ENCODE measurements at regions not wholly inside any gene's neighbourhood (a gene's known extent, or its start where the extent isn't known, plus 50 kb on each side); places are given as distances from the start of the nearest gene placed in this dataset.
A peak's percentile ranks its signal among the peaks of the same experiment; 100 is the strongest.
"Not testable (repeated sequence)": the region's sequence is repeated elsewhere in the genome, so short reads cannot be mapped to it uniquely, and the experiment has no call there.

GRCh38 chr3:144843099-144843498, 871.5 kb downstream of the DIPK2A start:
- Histone ChIP-seq H3K36me3 (replicated peaks in 1 of 2; ENCODE audit: control insufficient read depth in 1 of 2, insufficient read depth in 2 of 2, low read length in 2 of 2) (no peaks in the 10 kb centered on the region), H3K27me3 (ENCODE audit: control insufficient read depth in 2 of 2, insufficient read depth in 2 of 2, low read length in 2 of 2) (no peaks in the 10 kb centered on the region), H3K4me1 (ENCODE audit: control insufficient read depth in 1 of 2, insufficient read depth in 2 of 2, low read length in 2 of 2) (no peaks in the 10 kb centered on the region), H4K20me1 (ENCODE audit: insufficient read depth, low read length) (no peaks in the 10 kb centered on the region), H3K27ac (ENCODE audit: low read depth in 1 of 2, low read length in 2 of 2) (no peak overlapping the region), H3K79me2 (ENCODE audit: insufficient read depth, low read length) (no peaks in the 10 kb centered on the region), H3K4me2 (replicated peaks; ENCODE audit: extremely low read depth, low read length, poor library complexity, severe bottlenecking) (no peak overlapping the region), H3K9me3 (replicated peaks in 1 of 2; ENCODE audit: control insufficient read depth in 1 of 2, insufficient read depth in 1 of 2, low read length in 2 of 2) (peaks cover 6 to 11% of the 10 kb centered on the region in 2 donors), H2AFZ (ENCODE audit: insufficient read depth, low read depth, low read length, poor library complexity, severe bottlenecking) (no peak overlapping the region), H3K9ac (ENCODE audit: insufficient read depth, low read length, poor library complexity, severe bottlenecking) (no peak overlapping the region), H3K4me3 (replicated peaks in 1 of 3; ENCODE audit: low read depth in 2 of 3, low read length in 3 of 3) (no peak overlapping the region)
- TF ChIP-seq CTCF (IDR thresholded peaks at IDR 0.05): no peak
- Mint-ChIP-seq H3K4me3 (no peak overlapping the region), H3K27me3 (ENCODE audit: low read depth in 3 of 3) (no peaks in the 10 kb centered on the region), H3K9me3 (peaks cover 4 to 13% (median 7%) of the 10 kb centered on the region in 7 donors), H3K27ac (no peak overlapping the region), H3K4me1 (no peaks in the 10 kb centered on the region), H3K36me3 (no peaks in the 10 kb centered on the region)
- no peak for DNase-seq
- intact Hi-C loops (cut with micrococcal nuclease): no loop called here
- no CpG with 5 or more reads among the region's 8 CpGs for WGBS (ENCODE audit: insufficient coverage)

DNA sequence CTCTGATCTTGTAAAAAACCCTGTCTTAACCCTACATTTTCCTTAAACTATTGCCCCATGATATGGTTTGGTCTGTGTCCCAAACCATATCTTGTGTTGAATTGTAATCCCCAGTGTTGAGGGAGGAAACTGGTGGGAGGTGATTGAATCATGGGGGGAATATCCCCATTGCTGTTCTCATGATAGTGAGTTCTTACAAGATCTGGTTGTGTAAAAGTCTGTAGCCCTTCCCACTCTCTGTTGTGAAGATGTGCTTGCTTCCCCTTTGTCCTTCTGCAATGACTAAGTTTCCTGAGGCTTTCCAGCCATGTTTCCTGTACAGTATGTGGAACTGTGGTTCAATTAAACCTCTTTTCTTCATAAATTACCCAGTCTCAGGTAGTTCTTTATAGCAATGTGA, 881.4 kb downstream of the DIPK2A start:
- intact Hi-C loops (cut with micrococcal nuclease): no loop called here
- Histone ChIP-seq H3K4me1 (ENCODE audit: control insufficient read depth in 1 of 2, insufficient read depth in 2 of 2, low read length in 2 of 2) (no peaks in the 10 kb centered on the region), H3K27me3 (ENCODE audit: control insufficient read depth in 2 of 2, insufficient read depth in 2 of 2, low read length in 2 of 2) (no peaks in the 10 kb centered on the region), H3K9me3 (replicated peaks in 1 of 2; ENCODE audit: control insufficient read depth in 1 of 2, insufficient read depth in 1 of 2, low read length in 2 of 2) (peaks cover 0 to 9% of the 10 kb centered on the region in 2 donors), H3K79me2 (ENCODE audit: insufficient read depth, low read length) (no peaks in the 10 kb centered on the region), H4K20me1 (ENCODE audit: insufficient read depth, low read length) (no peaks in the 10 kb centered on the region), H3K9ac (ENCODE audit: insufficient read depth, low read length, poor library complexity, severe bottlenecking) (no peak overlapping the region), H3K4me2 (replicated peaks; ENCODE audit: extremely low read depth, low read length, poor library complexity, severe bottlenecking) (no peak overlapping the region), H3K36me3 (replicated peaks in 1 of 2; ENCODE audit: control insufficient read depth in 1 of 2, insufficient read depth in 2 of 2, low read length in 2 of 2) (no peaks in the 10 kb centered on the region), H3K4me3 (replicated peaks in 1 of 3; ENCODE audit: low read depth in 2 of 3, low read length in 3 of 3) (no peak overlapping the region), H3K27ac (ENCODE audit: low read depth in 1 of 2, low read length in 2 of 2) (no peak overlapping the region), H2AFZ (ENCODE audit: insufficient read depth, low read depth, low read length, poor library complexity, severe bottlenecking) (no peak overlapping the region)
- no peak for TF ChIP-seq CTCF (IDR thresholded peaks at IDR 0.05)
- Mint-ChIP-seq H3K4me3 (no peak overlapping the region), H3K9me3 (peaks cover 5 to 10% (median 8%) of the 10 kb centered on the region in 7 donors), H3K4me1 (peaks cover 7% of the 10 kb centered on the region), H3K36me3 (no peaks in the 10 kb centered on the region), H3K27ac (no peak overlapping the region), H3K27me3 (ENCODE audit: low read depth in 3 of 3) (peaks cover 0 to 2% (median 0%) of the 10 kb centered on the region in 3 donors)
- DNase-seq: peak in 1 of 3 donors; percentile 22

DNA sequence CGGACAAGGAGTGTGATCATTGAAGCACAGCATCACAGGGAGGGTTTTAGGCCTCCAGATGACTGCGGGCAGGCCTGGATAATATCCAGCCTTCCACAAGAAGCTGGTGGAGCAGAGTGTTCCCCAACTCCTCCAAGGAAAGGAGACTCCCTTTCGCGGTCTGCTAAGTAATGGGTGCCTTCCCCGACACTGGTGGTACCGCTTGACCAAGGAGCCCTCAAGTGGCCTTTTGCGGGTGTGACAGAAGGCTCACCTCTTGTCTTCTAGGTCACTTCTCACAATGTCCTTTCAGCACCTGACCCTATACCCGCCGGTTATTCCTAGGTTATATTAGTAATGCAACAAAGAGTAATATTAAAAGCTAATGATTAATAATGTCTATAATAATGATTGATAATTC, 882.4 kb downstream of the DIPK2A start:
- intact Hi-C loops (cut with micrococcal nuclease): not testable (repeated sequence)
- H3K9me3 Mint-ChIP-seq: peaks cover 5 to 10% (median 8%) of the 10 kb centered on the region in 7 donors

More for the DNA sequence above, 882.4 kb downstream of the DIPK2A start:
- H3K4me3 ChIP-seq (replicated peaks in 1 of 3; ENCODE audit: low read depth in 2 of 3, low read length in 3 of 3); H3K4me3 Mint-ChIP-seq; H3K9ac ChIP-seq (ENCODE audit: insufficient read depth, low read length, poor library complexity, severe bottlenecking); H3K9me3 ChIP-seq (replicated peaks in 1 of 2; ENCODE audit: control insufficient read depth in 1 of 2, insufficient read depth in 1 of 2, low read length in 2 of 2); H3K27me3 ChIP-seq (ENCODE audit: control insufficient read depth in 2 of 2, insufficient read depth in 2 of 2, low read length in 2 of 2); H3K36me3 Mint-ChIP-seq; H3K79me2 ChIP-seq (ENCODE audit: insufficient read depth, low read length); H3K27me3 Mint-ChIP-seq (ENCODE audit: low read depth in 3 of 3); H3K4me1 ChIP-seq (ENCODE audit: control insufficient read depth in 1 of 2, insufficient read depth in 2 of 2, low read length in 2 of 2); H3K27ac ChIP-seq (ENCODE audit: low read depth in 1 of 2, low read length in 2 of 2); H3K4me1 Mint-ChIP-seq; H3K4me2 ChIP-seq (replicated peaks; ENCODE audit: extremely low read depth, low read length, poor library complexity, severe bottlenecking); DNase-seq; H3K36me3 ChIP-seq (replicated peaks in 1 of 2; ENCODE audit: control insufficient read depth in 1 of 2, insufficient read depth in 2 of 2, low read length in 2 of 2); H3K27ac Mint-ChIP-seq; H4K20me1 ChIP-seq (ENCODE audit: insufficient read depth, low read length); H2AFZ ChIP-seq (ENCODE audit: insufficient read depth, low read depth, low read length, poor library complexity, severe bottlenecking): not testable (repeated sequence)
- 100% methylated on average over 2 of the region's 9 CpGs for WGBS (ENCODE audit: insufficient coverage)

Data from CD14-positive monocyte (primary cell).